HG03045 (cell line): ENCODE measurements at regions not wholly inside any gene's neighbourhood (a gene's known extent, or its start where the extent isn't known, plus 50 kb on each side); places are given as distances from the start of the nearest gene placed in this dataset.
A peak's percentile ranks its signal among the peaks of the same experiment; 100 is the strongest.

Source experiments
- ATAC-seq: cut with Tn5 transposase; IDR thresholded peaks from one replicate; pipeline ENCODE4 v1.9.1; 2021; ENCODE audit warnings: mild to moderate bottlenecking, moderate library complexity; ENCODE audit not compliant: unreplicated experiment

DNA sequence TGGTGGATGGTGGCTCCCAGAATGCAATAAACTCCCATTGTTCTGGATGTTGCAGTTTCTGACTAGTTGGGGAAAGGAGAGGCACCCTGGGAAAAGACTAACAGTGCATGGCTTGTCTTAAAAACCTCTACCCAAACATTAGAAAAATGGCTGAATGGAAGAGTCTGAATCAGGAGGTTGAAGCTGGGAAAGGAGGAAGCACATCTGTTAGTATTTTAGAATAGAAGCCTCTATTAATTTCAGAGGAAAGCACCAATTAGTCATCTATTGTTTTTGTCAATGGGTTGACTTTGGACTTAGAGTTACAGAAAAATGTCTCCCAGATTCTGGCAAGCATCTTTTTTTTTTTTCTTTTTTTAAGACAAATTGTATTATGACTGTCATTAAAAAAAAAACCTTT is 56.1 kb upstream of the ELMO1 start:
- ATAC-seq = no peak

DNA sequence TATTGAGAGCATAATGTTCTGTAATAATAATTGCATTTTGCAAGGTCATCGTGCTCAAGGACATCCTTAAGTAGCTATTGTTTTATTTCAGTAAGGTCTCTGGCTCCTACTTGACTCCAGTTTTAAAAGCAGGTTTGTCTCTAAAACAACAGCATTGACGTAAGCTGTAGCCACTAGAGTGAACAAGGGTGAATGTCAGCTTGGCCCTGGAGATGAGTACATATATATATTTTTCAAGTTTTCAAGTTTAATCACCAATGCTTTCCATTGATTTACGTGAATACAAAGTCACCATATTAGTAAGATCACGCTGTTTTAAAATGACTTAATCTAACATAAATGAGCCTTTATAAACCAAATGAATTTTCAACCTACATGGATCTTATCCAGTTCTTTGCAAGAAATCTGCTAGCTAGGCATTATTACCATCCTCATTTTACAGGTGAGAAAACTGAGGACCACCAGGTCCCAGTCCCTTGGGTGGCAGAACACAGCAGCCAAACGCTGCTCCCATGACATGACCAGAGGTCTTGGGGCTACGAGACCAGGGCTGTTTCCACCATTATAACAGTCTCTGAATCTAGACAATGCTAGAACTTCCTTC is 57.2 kb upstream of the ELMO1 start:
- ATAC-seq = no peak

DNA sequence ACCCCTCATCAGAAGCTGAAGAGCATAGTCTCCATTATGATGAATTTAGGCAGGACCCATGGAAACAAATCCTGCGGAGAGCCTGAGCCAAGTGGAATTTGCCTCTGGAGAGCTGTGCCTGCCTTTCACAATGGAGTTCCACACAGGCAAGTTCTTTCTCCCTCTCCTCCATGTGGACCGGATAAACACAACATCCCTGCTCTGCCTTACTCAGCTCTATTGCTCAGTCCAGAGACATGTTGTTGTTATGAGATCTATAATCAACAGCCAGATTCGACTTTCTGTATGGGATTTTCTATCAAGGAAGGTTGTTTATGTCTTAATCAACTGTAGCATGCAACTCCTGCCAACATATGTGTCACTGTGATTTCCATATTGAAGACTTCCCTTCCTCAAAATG is 59.5 kb upstream of the ELMO1 start:
- no peak for ATAC-seq

DNA sequence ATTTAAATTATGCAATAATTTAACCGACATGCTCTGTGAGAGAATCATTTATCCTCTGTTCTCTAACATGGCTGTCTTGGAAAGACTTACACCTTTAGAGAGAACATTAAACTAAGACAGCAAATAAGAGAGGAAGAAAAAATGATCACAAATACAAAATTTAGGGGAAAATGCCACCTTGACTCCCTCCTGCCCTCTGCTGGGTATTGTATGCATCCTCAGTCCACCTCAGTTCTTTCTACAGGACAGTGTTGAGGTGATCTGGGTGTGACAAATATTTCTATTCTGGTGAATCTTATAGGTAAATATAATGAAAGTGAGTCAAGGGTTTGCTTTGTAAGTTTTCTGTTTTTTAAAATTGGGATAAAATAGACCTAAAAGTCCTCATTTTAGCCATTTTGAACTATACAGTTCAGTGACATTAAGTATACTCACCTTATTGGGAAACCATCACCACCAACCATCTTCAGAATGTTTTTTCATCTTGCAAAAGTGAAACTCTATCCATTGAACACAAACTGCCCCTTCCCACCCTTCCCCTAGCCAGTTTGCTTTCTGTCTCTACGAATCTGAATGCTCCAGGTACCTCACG is 61.5 kb upstream of the ELMO1 start:
- ATAC-seq = no peak

DNA sequence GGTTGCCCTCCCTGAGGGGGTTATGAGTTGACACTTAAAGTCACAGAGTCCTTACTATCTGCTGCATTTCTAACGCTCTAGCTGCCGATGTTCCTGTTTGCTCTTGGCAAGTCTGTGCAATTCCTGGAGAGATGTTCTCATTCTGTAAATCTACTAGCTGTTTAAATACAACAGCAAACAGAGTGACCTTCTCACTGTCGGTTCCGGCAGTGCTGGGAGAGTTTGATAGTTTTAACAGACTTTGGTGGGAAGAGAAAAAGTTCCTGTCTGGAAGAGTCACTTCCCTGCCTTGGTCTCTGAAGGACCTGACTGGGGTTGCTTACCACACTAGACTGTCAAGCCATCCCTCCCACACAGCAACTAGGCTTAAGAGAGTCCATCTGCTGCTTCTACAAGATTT is 63.3 kb upstream of the ELMO1 start:
- ATAC-seq = no peak

DNA sequence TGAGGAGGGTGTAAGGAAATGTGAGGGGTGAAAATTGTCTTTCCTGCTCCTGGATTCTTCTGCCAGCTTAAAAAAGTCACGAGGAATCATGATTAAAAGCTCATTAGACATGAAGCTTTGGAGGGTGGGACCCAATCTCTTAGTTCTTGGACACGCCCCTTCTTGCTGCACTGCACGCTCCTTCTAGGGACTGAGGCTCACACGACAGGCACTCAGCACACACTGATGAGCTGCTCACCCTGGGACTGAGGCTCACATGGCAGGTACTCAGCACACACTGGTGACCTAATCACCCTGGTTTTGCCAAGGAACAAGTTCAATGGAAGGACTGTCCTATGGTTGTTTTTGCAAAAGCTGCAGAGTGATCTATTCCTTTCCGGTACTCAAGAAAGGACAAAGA is 65.8 kb upstream of the ELMO1 start:
- no peak for ATAC-seq

DNA sequence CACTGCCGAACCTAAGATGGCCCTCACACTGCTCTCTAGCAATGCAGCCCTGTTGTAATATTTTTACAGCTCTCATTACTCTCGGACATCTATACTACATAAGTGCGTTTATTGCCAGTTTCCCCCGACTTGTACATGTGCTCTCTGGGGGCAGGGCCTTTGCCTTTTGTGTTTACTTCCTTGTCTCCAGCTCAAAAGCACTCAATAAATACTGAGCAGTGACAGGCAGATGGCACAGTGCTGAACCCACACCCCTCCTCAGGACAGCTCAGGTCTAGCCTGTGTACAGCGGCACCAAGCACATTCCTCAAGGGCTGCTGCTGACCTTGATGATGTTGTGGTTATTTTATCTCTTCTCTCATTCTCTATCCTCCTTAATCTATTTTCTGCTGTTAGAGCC is 68.0 kb upstream of the ELMO1 start:
- ATAC-seq = no peak

DNA sequence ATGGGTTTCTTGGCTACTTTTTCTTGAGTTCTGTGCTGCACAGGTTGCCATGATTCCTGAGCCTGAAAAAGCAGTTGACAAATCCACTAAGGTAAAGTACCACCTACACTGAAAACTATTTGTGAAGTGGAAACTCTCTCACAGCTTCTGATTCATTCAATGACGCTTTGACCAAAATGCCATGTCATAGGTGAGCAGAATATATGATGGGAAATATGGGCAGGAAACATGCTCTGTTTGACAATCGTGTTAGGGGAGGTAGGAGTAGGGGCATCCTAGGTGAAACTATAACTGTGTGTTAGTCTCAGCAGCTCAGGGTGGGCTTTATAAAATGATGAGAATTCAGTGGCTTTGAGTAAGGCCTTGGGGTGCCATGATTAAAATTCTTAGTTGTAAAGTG is 69.6 kb upstream of the ELMO1 start:
- ATAC-seq = no peak

DNA sequence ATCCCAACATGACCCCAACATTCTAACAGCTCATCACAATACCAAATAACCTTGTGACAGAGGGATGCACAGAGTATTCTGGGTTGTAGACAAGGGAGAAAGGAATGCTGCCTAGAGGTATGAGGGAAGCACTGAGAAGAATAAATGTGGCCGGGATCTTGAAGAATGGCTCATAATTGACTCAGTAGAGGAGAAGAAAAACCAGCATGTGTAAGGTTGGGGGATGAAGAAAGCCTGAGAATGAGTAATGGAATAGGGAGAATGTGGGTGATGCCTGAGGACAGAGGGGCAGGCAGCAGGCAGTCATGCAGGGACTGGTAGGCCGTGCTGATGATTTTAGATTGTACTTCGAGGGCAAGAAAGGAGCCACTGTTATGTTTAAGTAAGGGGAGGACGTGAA is 75.4 kb upstream of the ELMO1 start:
- ATAC-seq = no peak

DNA sequence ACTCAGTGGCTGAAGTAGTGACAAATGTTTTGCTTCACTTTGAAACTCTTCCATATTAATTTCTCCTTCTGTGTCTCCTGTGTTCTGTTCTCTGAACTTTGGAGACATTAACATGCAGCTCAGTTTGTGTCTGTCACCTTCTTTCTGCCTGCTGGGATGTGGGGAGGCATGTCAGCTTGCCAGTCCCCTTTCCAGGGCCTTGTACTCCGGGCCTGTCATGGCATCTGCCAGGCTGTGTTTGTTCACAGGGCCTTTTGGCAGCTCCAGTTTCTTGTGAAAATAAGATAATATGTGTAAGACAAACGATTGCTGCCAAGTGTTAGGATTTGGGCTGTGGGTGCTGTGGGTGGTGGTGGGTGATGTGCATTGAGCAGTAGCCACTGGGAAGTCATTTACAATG is 76.1 kb upstream of the ELMO1 start:
- ATAC-seq = no peak

DNA sequence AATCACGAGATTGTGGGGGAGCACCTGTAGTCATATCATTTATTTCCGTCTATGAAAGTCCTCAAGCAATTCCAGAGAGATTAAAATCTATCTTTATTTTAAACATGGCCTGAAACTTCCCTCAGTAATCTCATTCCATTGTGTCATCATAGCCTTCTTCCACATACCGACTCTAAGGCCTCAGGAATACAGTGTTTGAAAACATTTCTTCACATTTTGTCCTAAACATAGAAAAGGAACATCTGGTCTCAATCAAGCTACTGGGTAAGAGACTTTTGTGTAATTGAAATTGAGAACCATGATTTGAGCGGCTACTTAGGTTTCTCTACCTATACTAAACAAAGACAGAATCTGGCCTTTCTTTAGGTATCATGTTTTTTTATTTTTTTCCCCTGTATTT is 78.0 kb upstream of the ELMO1 start:
- no peak for ATAC-seq

DNA sequence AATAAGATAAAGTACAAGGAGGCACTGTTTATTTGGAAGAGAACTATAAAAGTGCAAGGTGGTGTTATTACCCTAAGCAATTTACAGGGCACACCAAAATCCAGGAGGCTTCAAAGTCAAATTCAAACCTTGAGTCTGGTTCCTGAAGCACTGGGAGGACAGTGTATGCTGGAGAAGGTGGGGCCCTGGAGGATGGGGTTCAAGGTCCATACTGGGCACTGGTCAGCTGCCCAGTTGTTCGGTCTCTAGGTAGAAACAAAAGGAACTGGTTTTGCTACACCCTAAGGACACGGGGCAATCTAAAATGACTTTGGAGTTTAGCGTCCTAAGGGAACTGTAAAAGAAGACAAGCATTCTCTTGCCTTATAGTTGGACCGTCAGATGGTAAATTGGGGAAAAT is 78.4 kb upstream of the ELMO1 start:
- no peak for ATAC-seq

DNA sequence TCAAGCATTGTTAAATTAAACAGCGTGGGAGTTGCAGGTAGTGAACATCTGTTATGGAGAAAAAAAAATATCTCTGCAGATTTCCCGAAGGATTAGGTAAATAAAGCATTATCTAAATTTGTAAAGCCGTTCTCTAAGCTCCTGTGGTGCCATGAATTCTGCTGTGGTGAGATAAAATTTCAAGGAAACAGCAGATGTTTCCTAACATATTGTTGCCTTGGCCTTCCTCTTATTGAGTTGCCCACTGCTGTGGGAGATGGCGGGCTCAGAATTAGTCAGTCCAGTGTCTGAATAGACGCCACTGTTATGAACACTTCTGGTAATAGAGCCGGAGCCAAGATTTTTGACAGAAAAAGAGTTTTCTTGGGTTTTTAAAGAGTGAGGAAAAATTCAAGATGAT is 82.6 kb upstream of the ELMO1 start:
- no peak for ATAC-seq

DNA sequence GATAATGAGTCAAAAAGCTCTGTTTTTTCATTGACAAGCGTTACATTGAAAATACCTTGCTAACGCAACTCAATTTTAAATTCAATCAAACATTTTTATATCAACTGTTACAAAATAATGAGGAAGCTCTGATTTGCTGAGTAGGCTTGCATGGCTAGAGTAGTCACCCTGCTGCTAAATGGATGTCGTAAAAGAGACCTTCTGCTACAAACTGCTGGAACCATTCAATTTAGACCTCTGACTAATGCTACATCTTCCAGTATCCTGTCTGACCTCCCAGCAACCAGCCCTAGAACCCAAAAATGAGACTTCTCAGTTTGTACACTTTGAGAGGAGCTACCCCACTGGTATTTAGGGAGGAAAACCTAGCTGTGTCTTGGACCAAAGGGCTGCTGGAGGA is 84.0 kb upstream of the ELMO1 start:
- ATAC-seq = no peak

DNA sequence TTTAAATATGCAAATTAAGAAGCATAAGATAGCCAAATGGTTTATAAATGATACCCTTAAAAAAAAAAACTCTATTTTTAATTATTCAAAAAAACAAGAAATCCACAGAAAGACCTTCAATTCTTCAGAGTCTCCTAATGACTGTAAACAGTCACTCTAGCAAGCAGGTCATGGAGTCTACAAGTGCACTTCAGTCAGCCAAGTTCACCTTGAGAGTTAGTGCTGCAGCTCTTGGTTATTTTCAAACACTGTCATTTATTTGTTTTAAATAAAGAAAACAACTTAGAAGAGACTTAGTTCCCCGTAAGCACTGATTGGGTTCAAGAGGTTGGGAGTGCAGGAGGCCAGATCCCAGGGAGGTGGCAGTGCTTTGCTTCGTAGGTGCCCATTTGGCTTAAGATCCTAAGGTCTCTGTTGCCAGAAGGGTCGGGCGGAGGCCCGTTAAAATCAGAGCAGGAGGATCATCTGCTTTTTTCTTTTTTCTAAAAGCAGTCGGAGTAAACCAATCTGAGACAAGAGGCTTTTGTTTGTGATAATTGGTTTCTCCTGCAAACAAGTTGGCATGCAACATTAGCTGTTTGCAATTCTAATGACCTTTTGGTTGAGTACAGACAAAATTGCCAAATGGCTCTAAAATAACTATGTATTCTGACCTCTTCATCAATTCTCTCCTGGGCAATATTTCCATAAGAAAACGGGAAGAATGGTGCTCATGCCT is 86.4 kb upstream of the ELMO1 start:
- no peak for ATAC-seq

DNA sequence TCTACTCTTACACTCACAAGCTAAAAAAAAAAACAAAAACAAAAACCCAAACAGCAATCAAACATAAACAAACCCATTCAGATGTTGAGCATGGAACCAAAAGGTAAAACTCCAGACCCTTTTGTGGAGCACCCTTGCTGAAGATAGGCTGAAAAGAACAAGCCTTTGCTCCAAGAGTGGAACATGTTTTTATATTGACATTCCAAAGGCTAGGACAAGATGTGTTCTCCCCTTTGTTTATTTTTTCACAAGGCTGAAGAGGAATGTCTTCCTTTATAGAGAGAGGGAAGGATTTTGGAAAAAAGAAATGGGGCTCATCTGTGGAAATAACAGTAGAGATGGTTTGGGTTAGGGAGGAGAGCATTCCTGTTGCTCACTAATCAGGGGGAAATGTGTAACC is 87.2 kb upstream of the ELMO1 start:
- no peak for ATAC-seq

DNA sequence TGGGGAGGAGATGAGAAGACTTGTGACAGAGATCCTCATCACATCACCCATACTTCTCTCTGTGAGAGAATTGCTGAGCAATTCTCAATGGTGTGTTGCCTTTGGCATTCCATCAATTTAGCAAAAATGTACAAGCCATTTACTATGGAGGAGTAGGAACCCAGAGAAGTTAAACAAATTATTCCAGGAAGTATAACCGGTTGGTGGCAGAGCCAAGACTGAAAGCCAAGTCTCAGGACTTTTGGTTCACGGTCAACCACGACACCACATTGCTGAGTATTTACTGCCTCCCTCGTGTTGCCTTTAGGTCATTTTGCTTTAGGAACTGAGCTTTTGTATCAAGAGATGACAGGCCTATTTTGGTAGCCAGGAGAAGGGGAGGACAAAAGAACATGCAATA is 88.0 kb upstream of the ELMO1 start:
- ATAC-seq = no peak

DNA sequence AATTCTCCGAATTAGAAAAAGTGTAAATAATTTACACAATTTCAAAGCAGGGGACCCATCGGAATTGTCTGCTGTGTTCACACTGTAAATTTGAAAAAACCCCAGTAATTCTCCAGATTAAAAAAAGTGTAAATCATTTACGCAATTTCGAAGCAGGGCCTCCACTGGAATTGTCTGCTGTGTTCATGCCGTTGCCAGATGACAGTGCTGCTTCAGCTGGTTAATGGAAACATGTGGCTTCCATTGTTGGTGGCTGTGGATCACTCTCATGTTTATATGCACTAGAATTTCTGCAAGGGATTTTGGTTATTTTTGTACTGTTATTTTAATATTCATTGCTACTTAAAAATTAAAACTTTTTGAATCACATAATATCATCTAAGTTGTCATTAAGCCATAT is 88.8 kb upstream of the ELMO1 start:
- ATAC-seq = no peak

DNA sequence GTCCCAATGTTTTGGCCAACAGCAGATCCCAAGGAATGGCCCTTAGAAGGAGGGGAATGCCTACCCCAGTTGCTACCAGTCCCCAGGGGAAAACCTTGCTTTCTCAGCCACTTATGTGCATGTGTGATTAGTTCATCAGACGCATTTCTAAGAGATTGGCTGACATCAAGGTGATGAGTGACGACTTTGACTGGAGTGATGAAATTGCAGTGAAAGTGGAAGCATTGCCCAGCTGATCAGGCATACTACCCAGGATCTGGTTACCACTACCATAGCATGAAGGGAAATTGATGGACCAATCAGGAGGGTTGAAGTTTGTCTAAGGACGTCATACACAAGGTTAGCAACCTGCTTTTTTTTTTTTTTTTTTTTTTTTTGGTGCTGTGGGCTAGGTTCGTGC is 90.3 kb upstream of the ELMO1 start:
- ATAC-seq = no peak

DNA sequence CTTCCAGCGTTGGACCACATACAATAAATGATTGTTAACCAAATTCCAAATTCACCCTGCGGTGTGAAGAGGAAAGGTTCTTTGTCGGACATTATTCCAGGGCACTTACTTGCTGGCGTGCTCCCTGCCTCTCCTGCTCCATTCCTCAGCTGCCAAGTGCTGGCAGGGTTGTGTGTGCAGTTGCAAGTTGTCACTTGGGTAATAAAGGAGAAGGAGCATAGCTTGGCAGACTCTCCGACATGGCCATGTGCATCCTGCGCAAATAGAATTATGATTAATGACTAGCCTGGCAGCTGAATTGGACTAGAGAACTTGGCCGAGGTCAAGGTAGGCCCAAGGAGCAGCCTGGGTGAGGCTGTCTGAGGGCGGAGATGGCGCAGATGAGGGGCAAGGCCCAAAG is 92.3 kb upstream of the ELMO1 start:
- no peak for ATAC-seq

DNA sequence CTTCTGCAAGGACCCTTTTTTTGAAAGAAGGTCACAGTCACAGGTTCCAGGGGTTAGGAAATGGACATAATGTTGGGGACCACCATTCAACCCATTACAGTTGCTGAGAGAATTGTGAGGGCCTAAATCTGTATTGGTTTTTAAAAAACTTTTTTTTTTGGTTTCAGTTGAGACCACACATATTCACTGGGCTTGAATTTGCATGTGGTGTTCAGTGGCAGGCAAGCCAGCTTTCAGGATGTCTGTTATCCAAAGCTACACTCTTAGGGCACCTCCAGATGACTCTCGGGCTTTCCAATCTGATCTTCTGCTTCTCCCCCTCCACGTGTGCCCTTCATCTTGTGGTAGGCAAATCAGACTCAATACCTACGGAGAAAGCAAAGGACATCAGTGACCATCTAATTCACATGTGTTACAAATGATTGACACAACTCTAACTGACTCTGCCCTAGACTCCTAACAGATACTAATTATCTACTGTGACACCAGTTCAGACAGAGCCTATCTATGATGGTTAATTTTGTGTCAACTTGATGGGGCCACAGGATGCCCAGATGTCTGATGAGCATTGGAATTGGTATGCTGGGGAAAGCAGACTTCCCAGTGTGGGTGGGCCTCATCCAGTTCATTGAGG is 93.3 kb upstream of the ELMO1 start:
- ATAC-seq = peak; percentile 93
